GM10248 (cell line): ENCODE measurements at regions not wholly inside any gene's neighbourhood (a gene's known extent, or its start where the extent isn't known, plus 50 kb on each side); places are given as distances from the start of the nearest gene placed in this dataset.

Experiments used
- CTCF ChIA-PET: fragments of 300-600 bp; sonication (Branson Sonifier 250); formaldehyde crosslinking; extraction: SDS; loops from one replicate; lab custom pipeline; 2021; ENCODE audit warnings: antibody characterized with exemption; lab: Yijun Ruan, JAX
- POLR2A ChIA-PET: fragments of 350-650 bp; sonication (Branson Sonifier 250); formaldehyde crosslinking; extraction: SDS; loops from one replicate; lab custom pipeline; 2020; ENCODE audit warnings: antibody characterized with exemption; lab: Yijun Ruan, JAX
- DNase-seq: peaks from one replicate; pipeline ENCODE4 v3.0.0; 2012; ENCODE audit errors: extremely low spot score
- TF ChIP-seq, protein P1 (sequence below): IDR thresholded peaks from 2 replicates; pipeline ENCODE4 v1.5.1; 2012; ENCODE audit warnings: mild to moderate bottlenecking, low read depth; ENCODE audit errors: extremely low read depth, missing control alignments, control extremely low read depth

DNA sequence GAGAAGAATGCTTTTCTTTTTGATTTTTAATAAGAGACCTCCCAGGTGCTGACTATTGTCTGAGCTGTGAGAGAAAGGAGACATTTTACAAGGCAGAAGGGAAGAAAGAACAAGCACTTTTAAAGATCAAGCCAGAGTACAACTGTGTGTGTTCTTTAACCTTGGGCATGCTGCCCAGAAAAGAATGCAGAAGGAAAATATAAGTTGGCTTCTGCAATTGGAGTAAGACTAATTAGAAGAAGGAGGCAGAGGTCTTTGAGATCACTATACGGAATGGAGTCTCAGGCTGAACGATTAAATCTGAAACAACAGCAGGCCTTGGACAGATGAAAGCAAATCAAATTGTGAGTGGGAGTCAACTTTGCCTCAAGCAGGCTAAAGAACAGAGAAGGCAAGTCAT is 230.5 kb downstream of the ATP23 start:
- no peak for DNase-seq
- POLR2A ChIA-PET: no interaction called here
- CTCF ChIA-PET: no interaction called here
- TF ChIP-seq, protein P1, sequence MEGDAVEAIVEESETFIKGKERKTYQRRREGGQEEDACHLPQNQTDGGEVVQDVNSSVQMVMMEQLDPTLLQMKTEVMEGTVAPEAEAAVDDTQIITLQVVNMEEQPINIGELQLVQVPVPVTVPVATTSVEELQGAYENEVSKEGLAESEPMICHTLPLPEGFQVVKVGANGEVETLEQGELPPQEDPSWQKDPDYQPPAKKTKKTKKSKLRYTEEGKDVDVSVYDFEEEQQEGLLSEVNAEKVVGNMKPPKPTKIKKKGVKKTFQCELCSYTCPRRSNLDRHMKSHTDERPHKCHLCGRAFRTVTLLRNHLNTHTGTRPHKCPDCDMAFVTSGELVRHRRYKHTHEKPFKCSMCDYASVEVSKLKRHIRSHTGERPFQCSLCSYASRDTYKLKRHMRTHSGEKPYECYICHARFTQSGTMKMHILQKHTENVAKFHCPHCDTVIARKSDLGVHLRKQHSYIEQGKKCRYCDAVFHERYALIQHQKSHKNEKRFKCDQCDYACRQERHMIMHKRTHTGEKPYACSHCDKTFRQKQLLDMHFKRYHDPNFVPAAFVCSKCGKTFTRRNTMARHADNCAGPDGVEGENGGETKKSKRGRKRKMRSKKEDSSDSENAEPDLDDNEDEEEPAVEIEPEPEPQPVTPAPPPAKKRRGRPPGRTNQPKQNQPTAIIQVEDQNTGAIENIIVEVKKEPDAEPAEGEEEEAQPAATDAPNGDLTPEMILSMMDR: no peak

DNA sequence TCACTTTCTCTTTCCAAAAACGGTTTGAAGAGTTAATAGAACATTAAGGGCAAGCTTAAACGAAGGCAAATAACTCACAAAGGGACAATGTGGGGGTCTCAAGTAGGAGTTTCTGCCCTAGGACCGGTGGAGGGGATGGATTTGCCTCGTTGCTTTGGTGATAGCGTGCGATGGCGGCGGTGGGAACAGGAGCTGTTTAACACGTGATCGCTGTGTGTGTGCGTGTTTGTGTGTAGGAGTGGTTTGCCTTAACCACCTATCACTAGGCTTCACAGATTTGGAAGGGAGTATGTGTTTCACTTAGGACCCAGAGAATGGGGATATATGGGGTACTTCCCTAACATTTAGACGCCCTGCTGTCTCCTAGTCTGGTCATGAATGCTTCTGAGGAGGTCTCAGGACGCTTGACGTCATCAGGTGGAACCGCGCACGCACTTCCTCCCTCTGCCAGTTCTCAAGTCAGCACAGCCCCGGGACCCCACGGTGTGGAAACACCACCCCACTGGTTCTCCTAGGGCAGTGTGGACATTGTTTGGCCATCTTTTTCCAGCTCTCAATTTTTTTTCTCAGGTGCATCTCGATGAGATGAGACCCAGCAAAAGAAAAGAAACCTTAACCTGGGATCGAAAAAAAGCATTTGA is 231.2 kb downstream of the ATP23 start:
- POLR2A ChIA-PET: no interaction called here
- DNase-seq: no peak
- CTCF ChIA-PET: no interaction called here
- TF ChIP-seq, protein P1: no peak

DNA sequence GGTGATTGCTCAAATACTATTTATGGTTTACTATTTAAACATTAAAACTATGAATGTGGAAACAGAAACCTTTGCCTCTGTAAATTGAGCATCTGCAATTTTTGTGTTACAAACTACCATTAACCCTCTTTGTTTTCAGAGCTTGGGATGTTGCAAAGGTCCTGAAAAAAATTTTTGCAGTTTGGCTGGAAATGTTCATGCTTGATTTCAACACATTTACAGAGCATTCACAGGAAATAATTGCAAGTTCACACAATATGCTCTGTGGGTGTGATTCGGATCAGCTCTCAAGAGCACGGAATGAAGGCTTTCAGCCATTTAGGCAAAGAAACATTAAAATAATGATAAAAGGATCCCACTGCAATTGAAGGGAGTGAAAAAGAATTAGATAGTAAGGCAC is 232.9 kb downstream of the ATP23 start:
- CTCF ChIA-PET: interaction anchor here (0.8 to 3.4 kb wide), 5 partner anchors 11 to 22 kb away, joined by 3 to 15 read pairs (median 6); no protein-coding TSS in a partner anchor
- TF ChIP-seq, protein P1: no peak
- no peak for DNase-seq
- POLR2A ChIA-PET: no interaction called here

DNA sequence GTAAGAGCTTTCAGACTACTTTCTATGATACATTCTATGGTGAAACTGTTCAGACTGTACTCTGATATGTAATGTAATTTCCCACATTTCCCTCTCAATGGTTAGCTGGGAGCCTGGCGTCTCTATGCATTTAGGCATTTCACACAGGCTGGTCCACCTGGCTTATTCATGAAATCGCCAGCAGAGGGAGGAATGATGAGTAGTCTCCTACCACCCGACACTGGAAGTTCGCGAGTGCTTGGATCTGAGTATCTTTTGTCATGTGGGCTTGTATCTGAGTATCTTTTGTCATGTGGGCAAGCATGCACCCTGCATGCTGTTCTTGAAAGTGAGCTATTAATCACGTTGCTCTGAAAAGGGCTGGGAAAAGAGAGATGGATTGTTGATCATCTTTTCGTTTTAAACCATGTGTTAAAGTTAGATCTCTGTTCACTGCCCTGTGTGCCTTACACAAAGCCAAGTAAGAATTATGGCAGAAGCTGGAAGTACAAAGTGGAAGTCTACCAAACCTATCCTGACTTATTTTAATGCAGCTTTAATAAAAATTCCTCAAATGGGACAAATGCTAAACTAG is 235.0 kb downstream of the ATP23 start:
- no peak for DNase-seq
- TF ChIP-seq, protein P1: peak; percentile 27
- CTCF ChIA-PET: interaction anchor here (1.2 to 3.4 kb wide), 3 partner anchors 8 to 41 kb away, joined by 3 to 15 read pairs (median 6); no protein-coding TSS in a partner anchor
- POLR2A ChIA-PET: no interaction called here

DNA sequence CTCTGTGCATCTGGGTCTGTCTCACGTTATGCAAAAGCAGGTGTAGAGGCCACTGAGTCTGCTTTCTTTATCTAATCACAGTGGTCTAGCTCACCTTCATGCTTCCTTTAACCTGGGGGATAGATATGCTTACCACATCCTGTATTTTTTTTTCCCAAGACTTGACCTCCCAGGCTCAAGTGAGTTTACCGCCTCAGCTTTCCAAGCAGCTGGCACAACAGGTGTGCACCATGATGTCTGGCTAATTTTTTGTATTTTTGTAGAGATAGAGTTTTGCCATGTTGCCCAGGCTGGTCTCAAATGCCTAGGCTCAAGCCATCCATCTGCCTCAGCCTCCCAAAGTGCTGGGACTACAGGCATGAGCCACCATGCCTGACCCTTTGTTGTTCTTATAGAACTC is 236.0 kb downstream of the ATP23 start:
- CTCF ChIA-PET: no interaction called here
- TF ChIP-seq, protein P1: no peak
- POLR2A ChIA-PET: no interaction called here
- DNase-seq: no peak

DNA sequence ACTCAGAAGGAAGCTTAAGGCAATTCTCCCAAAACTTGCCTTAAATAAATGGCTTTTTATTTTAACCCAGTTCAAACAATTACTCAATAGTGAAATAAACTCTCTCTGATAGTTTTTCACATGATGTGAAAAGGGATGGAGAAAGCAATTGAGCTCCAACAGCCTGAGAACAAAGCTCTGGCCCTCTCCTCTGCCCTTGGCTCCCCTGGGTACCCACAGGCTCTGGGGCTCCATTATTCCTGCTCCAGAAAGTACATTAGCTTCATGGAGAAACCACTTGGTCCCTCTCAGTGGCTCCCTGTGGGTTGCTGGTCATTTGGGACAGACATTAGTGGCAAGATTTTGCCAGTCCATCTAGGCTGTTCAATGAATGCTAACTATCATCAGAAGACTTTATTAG is 242.8 kb downstream of the ATP23 start:
- CTCF ChIA-PET: interaction anchor here (1.0 to 3.1 kb wide), 3 partner anchors 9 to 16 kb away, joined by 3 to 15 read pairs (median 4); no protein-coding TSS in a partner anchor
- no peak for DNase-seq
- TF ChIP-seq, protein P1: no peak
- POLR2A ChIA-PET: no interaction called here
